NOMO-1 treated with dmso at 0.1 percent for 144 hours (cell line): ENCODE measurements at regions not wholly inside any gene's neighbourhood (a gene's known extent, or its start where the extent isn't known, plus 50 kb on each side); places are given as distances from the start of the nearest gene placed in this dataset.

Source experiments
- DNase-seq: peaks from one replicate; lab custom pipeline; 2025; ENCODE audit not compliant: unreplicated experiment; lab: John Stamatoyannopoulos, UW

DNA sequence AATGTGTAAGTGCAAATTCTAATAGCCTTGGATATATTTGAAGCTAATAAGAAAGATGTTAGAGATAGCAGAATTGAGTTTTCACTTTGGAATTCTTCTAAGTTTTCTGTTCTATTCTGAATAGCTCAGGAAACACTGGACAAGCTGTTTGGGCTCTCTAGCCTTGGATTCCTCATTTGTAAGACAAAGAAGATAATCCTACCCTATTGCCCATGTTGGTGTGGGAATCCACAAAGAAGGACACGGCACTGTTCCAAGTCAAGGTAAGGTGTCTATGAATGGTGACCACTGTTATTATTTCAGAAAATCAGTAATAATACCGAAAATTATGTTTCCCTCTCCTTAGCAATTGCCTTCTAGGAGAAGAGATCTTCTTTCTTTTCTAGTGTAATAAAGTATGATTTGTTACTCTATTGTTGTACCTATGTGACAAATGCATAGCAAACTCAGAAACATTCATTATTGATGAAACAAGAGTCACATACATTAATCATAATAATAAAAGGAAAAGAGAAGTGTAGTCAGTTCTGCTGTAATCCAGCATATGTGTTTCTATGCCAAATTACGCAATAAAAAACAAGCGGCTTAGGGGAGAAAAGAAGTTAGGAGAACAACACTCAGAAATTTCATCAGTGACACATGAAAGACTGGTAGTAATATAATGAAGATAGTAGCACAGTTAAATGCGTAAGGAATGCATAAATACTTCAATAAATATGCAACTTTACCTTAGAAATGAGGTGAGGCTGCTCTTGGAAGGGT is 1012.3 kb upstream of the PHF14 start:
- DNase-seq = no peak

DNA sequence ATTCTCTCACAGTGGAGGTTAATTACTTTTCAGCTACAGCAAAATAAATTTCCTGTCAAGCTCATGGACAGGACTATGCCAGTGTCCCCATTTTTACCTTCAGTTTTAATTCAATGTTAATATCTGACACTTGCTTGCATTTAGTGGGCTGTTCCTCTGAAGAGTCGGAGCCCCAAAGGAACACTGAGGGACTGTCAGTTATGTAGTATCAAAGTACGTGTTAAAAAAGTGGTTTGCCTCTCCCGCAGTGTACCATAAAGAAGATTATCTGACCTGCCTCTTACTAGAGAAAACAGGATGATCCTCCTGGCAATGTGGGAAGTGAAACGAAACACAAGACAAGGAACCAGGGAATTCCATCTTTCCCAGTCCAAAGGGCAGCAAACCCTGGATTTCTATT is 1010.9 kb upstream of the PHF14 start:
- DNase-seq = no peak

DNA sequence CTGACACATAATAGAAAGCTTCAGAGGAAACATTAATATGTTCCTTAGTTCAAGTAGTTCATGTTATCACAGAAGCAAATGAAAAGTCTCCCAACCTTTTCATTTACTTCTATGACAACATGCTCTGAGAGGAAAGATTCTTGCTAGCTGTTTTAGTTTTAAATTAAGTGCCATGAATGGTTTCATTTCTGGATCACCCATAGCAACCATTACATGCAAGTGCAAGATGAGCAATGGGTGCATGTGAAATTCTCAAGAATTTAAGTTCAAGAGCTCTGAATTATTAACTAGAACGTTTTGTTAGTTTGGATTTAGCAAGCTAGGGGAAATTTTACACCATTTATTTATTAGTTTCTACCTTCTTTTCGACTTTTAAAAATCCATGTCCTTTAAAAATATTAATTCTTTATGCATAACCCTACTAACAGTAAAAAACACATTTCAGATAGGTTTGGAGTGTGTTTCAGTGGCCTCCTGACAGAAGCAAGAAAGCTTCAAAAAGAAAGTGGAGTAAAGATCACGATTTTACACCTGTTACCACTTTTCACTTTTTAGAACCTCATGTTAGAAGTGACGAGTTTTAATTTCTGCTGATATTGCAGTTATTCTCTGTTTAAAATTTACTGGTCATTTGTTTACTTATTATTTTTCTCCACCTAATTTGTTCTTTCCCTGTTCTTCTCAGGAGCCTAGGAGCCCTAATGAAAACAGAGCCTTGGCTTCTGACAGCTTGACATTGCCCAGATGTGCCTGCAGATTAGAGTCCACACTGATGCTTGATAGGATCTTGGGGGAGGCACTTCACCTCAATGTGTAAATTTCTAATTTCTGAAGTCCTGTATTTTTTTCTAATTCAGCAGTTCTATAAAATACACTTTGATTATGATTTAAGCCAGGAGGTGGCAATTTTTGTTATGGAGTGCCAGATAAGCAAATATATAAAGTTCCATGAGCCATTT is 995.3 kb upstream of the PHF14 start:
- DNase-seq = no peak

DNA sequence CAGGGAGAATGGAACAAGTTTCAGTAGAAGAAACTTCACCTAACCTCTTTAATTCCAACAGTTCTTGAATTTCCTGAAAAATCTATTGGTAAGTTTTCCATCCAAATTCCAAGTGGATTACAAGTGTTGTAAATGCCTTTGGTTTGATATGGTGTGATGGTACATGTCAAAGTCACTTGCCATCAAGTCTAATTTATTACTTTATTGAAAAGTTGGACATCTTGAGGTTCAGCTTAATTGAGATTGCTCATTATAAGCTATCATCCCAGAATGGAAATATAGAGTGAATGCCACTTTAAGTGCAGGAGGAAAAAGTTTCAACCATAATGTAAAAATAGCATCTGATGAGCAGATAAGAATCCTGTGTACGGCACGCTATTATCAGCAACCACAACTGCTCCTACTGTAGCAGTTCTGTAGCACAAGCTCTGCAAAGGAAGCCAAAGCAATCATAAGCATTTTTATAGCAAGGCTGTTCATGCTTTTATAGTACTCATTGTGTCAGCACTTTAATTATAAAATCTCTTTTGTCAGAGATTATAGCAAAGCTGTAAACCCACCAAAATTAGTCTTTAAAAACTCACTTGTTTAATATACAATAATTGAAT is 991.8 kb upstream of the PHF14 start:
- no peak for DNase-seq

DNA sequence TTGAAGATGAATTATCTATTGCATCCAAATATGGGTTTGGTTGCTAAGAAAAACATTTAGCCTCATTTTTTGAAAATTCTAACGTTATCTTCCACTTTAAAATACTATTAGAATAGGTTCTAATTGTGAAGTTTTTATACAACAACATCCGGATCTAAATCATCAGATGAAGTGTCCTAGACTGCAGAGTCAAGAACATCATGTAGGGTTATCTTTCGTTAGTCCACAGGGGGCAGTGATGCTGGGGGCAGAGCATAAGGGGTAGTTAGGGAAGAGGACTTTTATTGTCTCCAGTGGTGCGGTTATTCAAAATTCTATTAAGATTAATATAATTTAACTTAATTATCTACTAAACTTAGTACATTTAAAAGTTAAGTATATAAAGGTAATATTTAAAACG is 990.6 kb upstream of the PHF14 start:
- no peak for DNase-seq

DNA sequence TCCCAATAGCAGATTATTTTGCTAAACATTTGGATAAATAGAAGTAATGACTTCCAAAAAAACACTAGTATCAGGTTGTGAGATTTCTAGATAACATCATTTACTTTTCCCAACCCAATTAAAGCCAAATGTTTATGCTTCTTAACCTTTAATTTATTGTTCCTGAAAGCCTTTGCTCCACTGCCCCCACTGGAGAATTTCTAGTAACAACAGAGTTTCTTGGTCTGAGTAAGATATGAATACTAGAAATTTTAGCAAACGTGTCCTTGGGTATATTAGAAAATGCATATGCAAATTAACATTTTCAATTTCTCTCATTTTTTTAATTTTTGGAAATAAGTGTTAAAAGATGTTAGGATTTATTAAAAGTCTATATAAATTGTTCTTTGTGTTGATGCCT is 958.0 kb upstream of the PHF14 start:
- no peak for DNase-seq

DNA sequence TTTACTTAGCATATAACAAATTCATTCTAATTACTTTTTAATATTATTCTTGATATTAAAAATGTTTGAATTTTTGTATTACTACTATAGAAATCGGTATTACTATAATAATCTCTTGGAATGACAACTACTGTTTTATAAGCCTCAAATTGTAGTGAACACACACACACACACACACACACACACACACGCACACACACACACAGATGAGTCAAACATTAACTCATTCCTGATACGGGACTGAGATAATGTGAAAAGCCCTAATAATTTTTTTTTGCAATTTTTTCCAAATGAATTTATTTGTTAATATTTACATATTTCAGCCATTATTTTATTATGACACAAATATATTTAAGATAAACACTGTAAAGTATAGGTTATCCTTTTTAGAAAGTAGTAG is 951.2 kb upstream of the PHF14 start:
- DNase-seq = no peak

DNA sequence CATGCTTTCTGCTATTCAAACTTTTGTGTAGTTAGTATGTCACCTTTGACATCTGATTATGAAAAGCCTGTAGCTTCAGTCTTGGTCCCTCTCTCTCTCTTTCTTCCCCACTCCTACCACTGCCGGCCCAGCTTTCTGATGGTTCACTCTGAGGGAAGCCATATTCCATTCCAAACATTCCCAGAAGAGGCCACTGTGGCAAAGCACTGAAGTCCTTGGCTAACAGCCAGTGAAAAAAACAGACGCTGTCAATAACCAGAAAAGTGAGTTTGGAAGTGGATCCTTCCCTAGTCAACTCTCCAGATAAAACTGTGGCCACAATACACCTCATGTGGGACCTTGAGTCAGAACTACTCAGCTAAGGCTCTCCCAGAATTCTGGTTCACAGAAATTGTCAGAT is 950.7 kb upstream of the PHF14 start:
- DNase-seq = no peak

DNA sequence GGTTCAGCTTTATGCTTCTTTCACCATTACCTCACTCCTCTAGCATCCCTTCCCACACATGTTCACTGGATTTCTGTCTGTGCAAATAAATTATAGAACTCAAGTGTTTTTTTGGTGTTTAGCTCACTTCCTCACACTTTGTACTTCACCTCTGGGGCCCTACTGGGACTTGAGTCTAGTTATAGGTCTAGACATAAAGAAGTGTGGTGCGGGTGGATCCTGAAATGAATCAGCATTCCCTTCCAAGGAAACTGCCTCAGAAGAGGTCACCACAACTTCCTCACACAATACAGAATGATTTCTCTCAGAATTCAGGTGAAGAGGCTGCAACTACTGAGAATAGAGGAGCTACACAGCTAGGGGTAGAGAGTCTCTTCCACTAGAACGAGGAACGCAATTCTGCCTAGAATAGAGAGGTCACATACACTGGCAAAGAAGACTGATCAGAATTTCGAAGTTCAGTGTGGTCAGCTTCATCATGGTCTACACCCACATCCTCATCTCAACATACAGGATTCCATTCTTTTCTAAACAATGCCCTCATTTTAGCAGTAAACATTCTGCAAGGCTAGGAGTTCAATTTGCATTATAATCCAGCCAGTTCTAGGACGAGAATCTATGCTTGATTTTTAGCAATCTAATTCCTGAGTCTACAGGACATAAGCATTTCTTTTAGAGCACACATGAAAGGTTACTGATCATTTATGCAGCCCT is 938.7 kb upstream of the PHF14 start:
- no peak for DNase-seq

DNA sequence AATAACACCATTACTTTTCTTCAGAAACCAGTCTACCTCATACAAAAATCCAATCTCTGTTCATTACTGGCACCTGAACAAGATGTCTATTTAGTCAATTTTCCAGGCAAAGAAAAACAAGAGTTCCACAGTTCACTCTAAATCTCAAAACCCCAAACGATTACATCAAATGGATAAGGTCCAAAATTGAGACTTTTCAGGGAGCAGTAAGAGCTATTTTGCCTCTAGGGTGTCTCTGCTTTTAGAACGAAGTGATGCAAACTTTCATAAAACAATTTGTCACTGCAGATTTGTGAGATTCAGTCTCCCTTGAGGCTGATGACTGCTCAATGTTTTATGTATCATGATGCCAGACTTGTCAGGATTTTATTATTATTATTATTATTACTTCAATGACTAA is 937.0 kb upstream of the PHF14 start:
- DNase-seq = no peak

DNA sequence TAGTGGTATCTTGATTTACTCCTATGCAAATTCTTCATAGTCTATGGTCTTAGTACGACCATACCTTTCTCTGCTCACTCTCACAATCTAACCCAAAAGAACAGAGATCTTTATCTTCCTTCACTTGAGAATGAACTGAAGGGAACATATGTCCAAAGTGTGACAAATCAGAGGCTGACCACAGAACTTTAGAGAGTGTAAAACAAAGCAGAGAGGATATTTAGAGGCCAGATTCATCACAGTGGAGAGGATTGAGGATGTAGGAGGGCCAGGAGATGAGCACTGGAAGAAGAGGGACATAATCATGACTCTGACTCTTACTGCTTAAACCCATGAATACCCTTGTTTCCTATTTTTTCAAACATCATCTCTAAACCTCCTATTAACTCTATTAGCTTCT is 935.3 kb upstream of the PHF14 start:
- no peak for DNase-seq

DNA sequence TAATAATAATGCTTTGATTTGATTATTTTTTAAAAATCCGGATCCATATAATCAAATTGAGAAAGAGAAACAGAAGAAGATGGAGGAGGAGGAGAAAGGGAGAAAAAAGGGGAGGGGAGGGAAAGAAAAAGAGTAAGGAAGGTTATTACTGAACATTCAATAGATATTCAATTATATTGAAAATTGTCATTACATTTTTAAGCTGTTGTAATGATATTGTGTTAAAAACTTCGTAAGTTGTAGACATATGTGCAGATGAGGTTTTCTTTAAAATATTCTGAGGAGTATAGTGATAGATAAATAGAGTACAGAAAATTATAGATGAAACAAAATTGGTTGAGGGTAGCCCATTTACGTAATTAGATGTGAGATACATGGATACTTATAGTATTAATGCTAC is 933.0 kb upstream of the PHF14 start:
- no peak for DNase-seq

DNA sequence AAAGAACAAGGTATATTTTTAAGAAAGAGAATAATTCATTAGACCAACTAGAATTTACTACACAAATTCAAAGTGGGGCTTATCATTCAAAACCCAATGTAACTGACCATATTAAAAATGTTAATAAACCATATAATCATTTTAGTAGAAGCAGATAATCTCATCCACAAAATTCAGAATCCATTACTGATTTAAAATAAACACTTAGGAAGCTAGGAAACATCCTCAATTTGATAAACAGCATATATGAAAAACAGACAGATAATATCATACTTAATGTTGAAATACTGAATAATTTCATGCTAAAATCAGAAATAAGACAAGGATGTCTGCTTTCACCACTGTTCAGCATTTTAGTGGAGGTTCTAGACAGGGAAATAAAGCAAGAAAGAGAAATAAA is 902.8 kb upstream of the PHF14 start:
- no peak for DNase-seq

DNA sequence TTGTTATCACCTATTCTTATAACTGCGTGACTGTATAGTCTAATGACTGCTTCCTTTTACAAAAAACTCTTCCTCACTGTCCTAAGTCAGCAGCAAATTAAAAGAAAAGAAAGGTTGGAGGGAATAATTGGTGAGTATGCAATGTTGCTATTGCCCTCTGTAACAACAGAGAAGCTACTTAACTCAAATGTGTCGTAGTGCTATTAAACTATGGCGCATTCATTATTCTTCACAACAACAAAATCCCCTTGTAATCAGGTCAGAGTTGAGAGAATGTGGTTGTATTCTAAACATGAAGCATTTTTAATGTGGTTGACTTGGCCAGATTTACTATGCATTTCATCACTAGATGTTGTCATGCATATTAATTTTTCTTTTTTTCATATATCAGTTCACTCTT is 897.8 kb upstream of the PHF14 start:
- no peak for DNase-seq

DNA sequence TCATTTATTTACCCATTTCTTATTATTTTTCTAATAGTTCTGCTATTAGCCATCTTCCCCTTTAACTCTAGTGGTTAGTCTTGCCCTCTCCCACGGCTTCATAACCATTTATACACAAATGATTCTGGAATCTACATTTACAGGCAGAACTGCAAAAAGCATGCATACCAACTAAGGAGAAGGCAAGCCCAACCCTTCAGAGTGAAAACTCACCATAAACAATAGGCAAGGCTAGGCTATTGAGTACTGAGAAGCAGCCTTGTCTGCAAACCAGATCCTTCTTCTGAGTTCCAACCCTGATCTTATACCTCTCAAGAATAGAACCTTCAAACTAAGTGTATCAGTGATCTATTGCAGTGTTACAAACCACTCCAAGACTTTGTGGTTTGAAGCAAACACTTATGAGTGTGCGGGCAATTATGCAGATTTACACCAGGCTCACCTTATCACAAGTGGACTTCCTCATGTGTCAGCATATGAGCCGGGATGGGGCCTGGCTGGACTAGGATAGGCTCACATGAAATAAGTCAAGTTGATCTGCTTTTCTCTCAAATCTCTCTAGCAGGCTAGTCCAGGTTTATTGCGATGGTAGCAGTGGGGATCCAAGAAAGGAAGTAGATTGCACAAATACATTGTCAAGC is 896.9 kb upstream of the PHF14 start:
- DNase-seq = no peak

DNA sequence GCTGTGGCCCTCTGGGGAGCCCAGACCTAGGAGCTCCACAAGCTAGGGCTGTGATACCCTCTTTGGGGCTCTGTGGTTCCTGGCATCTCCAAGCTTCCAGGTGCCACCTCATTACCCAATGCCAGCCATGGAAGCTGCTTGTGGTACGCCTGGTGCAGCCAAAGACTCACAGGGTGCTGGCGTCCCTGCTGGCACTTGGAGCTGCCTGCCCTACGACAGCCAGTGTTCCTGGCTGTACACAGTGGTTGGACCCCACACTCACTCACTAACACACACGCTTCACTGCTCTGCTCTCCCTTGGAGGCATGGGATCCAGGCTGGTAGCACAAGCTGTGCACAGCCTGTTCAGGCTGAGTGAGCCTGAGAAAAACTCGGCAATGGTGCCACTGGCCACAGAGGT is 894.1 kb upstream of the PHF14 start:
- DNase-seq = no peak

DNA sequence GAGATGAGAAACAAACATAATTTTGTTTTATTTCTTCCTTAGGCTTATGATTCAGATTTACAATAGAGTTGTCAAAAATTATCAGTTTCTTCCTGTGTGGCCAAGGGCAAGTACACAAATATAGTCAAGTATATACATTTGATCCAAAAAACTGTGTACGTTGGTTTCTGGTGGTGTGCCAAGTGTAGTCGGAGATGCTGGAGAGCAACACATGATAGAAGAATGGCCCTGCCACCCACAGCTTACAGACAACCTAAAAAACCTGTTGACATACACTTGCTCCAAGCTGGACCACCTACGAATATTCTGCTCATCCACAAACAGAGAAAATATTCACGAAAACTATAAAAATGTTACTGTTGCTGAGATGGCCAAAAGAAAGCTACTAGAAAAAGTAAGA is 890.8 kb upstream of the PHF14 start:
- DNase-seq = no peak

DNA sequence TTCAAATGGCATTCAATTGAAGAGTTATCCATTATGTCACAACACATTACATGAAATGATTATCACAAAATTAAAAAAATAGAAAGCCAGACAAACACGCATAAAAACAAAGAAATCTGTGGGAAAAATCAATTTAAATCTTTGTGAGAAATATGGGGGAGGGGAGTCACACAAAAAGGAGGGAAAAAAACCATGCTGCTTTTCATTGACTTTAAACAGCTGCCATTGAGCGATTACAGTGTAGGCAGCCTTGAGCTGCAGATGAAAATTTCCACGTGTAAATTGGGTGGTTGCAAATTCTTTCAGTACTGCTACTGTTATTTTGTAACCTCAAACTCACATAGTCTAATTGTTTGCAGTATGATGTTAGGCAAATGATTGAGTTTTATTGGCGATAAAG is 889.9 kb upstream of the PHF14 start:
- DNase-seq = no peak

DNA sequence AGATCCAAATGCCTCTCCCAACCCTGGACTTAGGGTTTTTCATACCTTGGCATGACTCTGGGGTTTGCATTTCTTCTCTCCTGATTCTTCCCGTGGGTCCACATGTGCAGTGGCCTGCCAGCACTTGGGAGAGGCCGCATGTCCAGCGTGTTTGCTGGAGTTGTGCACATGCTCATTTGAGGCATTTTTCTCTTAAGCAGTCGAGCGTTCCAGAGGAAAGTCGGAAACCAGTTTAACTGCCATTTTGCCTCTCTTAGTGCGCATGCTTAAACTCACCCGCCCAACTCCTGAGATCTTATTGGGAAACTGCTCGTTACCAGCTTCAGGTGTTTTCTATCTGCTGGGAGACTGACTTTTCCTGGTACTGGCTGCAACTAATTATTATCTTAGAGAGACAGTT is 888.4 kb upstream of the PHF14 start:
- DNase-seq = no peak

DNA sequence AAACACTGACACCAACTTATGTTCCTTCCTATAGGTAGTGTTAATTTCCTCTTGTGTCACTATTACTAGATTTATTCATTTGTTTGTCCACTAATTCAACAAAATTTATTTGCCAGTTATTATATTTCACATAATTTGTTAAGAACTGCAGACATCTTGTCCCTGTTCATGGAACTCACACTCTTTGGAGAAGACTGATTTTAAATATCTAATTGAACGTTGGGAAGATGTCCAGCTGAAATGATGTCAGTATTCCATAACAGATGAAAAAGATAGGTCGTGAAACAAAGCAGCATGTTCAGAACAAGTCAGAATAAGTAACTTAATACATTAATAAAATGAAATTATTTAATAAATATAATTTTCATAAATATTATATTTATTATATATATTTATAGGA is 873.1 kb upstream of the PHF14 start:
- DNase-seq = no peak

DNA sequence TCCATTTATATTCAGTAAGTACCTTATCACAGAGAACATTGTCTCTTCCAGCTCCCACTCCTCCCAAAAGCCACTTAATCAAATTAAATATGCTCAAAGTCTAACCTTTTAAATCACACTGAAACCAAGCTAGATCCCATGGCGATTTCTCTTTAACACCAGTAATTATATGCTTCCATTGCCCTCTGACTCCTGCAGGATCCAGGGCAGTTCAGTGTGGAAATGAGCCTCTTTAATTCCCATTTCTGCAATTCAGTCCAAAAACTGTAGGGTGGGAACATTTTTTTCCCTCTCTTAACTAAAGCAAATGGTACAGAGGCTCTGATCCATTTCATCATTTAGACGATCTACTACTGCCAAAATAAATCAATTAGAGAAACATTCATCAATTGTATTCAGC is 872.3 kb upstream of the PHF14 start:
- DNase-seq = no peak
